Glutamatergic neuron (in vitro differentiated cells): ENCODE measurements at regions not wholly inside any gene's neighbourhood (a gene's known extent, or its start where the extent isn't known, plus 50 kb on each side); places are given as distances from the start of the nearest gene placed in this dataset.

Experiments used
- DNase-seq: peaks from one replicate; pipeline ENCODE4 v3.0.0; 2022
- H3K27ac Mint-ChIP-seq: one replicate; pipeline ENCODE4 v1.8.0; 2020; ENCODE audit warnings: mild to moderate bottlenecking, mixed read lengths, inconsistent platforms; ENCODE audit not compliant: unreplicated experiment
- H3K27me3 Mint-ChIP-seq: one replicate; pipeline ENCODE4 v1.8.0; 2020; ENCODE audit warnings: mild to moderate bottlenecking, moderate library complexity, mixed read lengths, inconsistent platforms; ENCODE audit not compliant: unreplicated experiment
- H3K36me3 Mint-ChIP-seq: one replicate; pipeline ENCODE4 v1.8.0; 2020; ENCODE audit warnings: mild to moderate bottlenecking, mixed read lengths, inconsistent platforms; ENCODE audit not compliant: unreplicated experiment
- H3K4me1 Mint-ChIP-seq: one replicate; pipeline ENCODE4 v1.8.0; 2020; ENCODE audit warnings: mild to moderate bottlenecking, low read depth, mixed read lengths, inconsistent platforms; ENCODE audit not compliant: unreplicated experiment
- H3K4me3 Mint-ChIP-seq: one replicate; pipeline ENCODE4 v1.8.0; 2020; ENCODE audit warnings: mild to moderate bottlenecking, mixed read lengths, inconsistent platforms; ENCODE audit not compliant: unreplicated experiment
- H3K9me3 Mint-ChIP-seq: one replicate; pipeline ENCODE4 v1.8.0; 2020; ENCODE audit warnings: mild to moderate bottlenecking, moderate library complexity, mixed read lengths, inconsistent platforms; ENCODE audit not compliant: unreplicated experiment
- CTCF ChIP-seq: fragments of 200-600 bp; sonication (generic); IDR thresholded peaks from one replicate; pipeline ENCODE4 v1.5.0; 2021; ENCODE audit not compliant: partially characterized antibody, unreplicated experiment

GRCh38 chr12:126488806-126489205, 1423.6 kb downstream of the AACS start:
- H3K27me3 Mint-ChIP-seq, result no peaks in the 10 kb centered on the region
- no peaks in the 10 kb centered on the region for H3K4me1 Mint-ChIP-seq
- peaks cover 3% of the 10 kb centered on the region for H3K9me3 Mint-ChIP-seq
- H3K27ac Mint-ChIP-seq, result no peak overlapping the region
- TF ChIP-seq CTCF, result no peak
- no peak overlapping the region for H3K4me3 Mint-ChIP-seq
- DNase-seq, result no peak
- no peaks in the 10 kb centered on the region for H3K36me3 Mint-ChIP-seq

- DNase-seq, result no peak
- no peak overlapping the region for H3K4me3 Mint-ChIP-seq
- peaks cover 3% of the 10 kb centered on the region for H3K9me3 Mint-ChIP-seq
Observed at GRCh38 chr12:126492181-126492580, 1426.9 kb downstream of the AACS start.

GRCh38 chr12:126493366-126494108, 1428.3 kb downstream of the AACS start:
- no peaks in the 10 kb centered on the region for H3K4me1 Mint-ChIP-seq
- no peak for DNase-seq
- H3K9me3 Mint-ChIP-seq, result peaks cover 3% of the 10 kb centered on the region
- no peak overlapping the region for H3K27ac Mint-ChIP-seq
- H3K27me3 Mint-ChIP-seq, result no peaks in the 10 kb centered on the region
- H3K4me3 Mint-ChIP-seq, result no peak overlapping the region
- no peaks in the 10 kb centered on the region for H3K36me3 Mint-ChIP-seq
- no peak for TF ChIP-seq CTCF

More at GRCh38 chr12:126492181-126492580, 1426.9 kb downstream of the AACS start:
- Mint-ChIP-seq H3K36me3 (no peaks in the 10 kb centered on the region), H3K27me3 (no peaks in the 10 kb centered on the region), H3K4me1 (no peaks in the 10 kb centered on the region), H3K27ac (no peak overlapping the region)
- no peak for TF ChIP-seq CTCF

- no peak overlapping the region for H3K4me3 Mint-ChIP-seq
- no peaks in the 10 kb centered on the region for H3K36me3 Mint-ChIP-seq
Observed at GRCh38 chr12:126496201-126496600, 1431.0 kb downstream of the AACS start.

More at GRCh38 chr12:126496201-126496600, 1431.0 kb downstream of the AACS start:
- peaks cover 2% of the 10 kb centered on the region for H3K9me3 Mint-ChIP-seq
- no peak for TF ChIP-seq CTCF
- H3K27ac Mint-ChIP-seq, result no peak overlapping the region
- no peaks in the 10 kb centered on the region for H3K27me3 Mint-ChIP-seq
- H3K4me1 Mint-ChIP-seq, result no peaks in the 10 kb centered on the region
- no peak for DNase-seq
